ENCODE measurements at regions not wholly inside any gene's neighbourhood (a gene's known extent, or its start where the extent isn't known, plus 50 kb on each side); places are given as distances from the start of the nearest gene placed in this dataset.
"Not testable (repeated sequence)": the region's sequence is repeated elsewhere in the genome, so short reads cannot be mapped to it uniquely, and the experiment has no call there.

DNA sequence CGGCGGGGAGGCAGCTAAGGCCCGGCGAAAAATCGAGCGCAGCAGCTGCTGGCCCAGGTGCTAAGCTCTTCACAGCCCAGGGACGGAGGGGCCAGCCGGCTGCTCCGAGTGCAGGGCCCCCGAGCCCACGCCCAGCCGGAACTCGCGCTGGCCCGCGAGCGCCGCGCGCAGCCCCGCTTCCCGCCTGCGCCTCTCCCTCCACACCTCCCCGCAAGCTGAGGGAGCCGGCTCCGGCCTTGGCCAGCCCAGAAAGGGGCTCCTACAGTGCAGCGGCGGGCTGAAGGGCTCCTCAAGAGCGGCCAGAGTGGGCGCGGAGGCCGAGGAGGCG, 591.7 kb downstream of the TRIB2 start:
- H3K23ac ChIP-seq (ENCODE audit: low read depth, low read length, poor library complexity); H2BK12ac ChIP-seq (ENCODE audit: low read length); H3K79me1 ChIP-seq (ENCODE audit: low read depth, low read length); H3K27ac ChIP-seq (replicated peaks; ENCODE audit: low read length); H3K9me3 ChIP-seq (replicated peaks in 1 of 2; ENCODE audit: control insufficient read depth in 2 of 2, insufficient read depth in 1 of 2, low read depth in 1 of 2, low read length in 2 of 2); H3K36me3 ChIP-seq (replicated peaks in 1 of 2; ENCODE audit: control insufficient read depth in 2 of 2, insufficient read depth in 2 of 2, low read length in 2 of 2); H3K18ac ChIP-seq (ENCODE audit: low read length); H2BK5ac ChIP-seq (ENCODE audit: low read length); H2BK15ac ChIP-seq (ENCODE audit: low read length); H2AK5ac ChIP-seq (ENCODE audit: low read depth, low read length); H4K91ac ChIP-seq (ENCODE audit: low read depth, low read length, poor library complexity); H4K8ac ChIP-seq (ENCODE audit: low read depth, low read length); H3K4me1 ChIP-seq (ENCODE audit: control insufficient read depth in 2 of 2, insufficient read depth in 1 of 2, low read depth in 1 of 2, low read length in 2 of 2); H3K14ac ChIP-seq (ENCODE audit: low read length); H3K9ac ChIP-seq (ENCODE audit: low read depth, low read length, poor library complexity); DNase-seq (ENCODE audit: low spot score); H2BK120ac ChIP-seq (ENCODE audit: low read depth, low read length); H3K4me2 ChIP-seq (ENCODE audit: insufficient read depth, low read length, poor library complexity, severe bottlenecking); H3K27me3 ChIP-seq (ENCODE audit: control insufficient read depth in 3 of 3, insufficient read depth in 3 of 3, low read depth in 1 of 3, low read length in 3 of 3); H3K4ac ChIP-seq (ENCODE audit: low read length): not testable (repeated sequence)
- WGBS, 2 donors (ENCODE audit: extremely low coverage in 2 of 2, insufficient read length in 2 of 2, insufficient replicate concordance in 1 of 2): no CpG with 5 or more reads among the region's 33 CpGs
- Histone ChIP-seq H2AFZ (ENCODE audit: low read length) (peak overlapping the region; percentile 80), H3K4me3 (ENCODE audit: low read length in 2 of 2) (peak overlapping the region in 1 of 2 donors; percentile 35)

DNA sequence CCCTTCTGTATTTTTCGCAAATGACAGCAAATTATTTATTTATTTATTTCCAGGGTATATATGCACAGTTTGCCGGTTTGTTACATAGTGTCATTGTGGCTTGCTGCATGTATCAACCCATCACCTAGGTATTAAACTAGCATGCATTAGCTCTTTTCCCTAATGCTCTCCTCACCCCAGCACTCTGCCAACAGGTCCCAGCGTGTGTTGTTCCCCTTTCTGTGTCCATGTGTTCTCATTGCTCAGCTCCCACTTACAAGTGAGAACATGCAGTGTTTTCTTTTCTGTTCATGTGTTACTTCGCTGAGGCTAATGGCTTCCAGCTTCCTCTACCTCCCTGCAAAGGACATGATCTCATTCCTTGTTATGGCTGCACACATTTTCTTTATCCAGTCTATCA, 592.3 kb downstream of the TRIB2 start:
- no peak for DNase-seq (ENCODE audit: low spot score)
- Histone ChIP-seq H3K4me1 (ENCODE audit: control insufficient read depth in 2 of 2, insufficient read depth in 1 of 2, low read depth in 1 of 2, low read length in 2 of 2) (no peaks in the 10 kb centered on the region), H3K27ac (replicated peaks; ENCODE audit: low read length) (no peak overlapping the region), H3K18ac (ENCODE audit: low read length) (no peak overlapping the region), H3K36me3 (replicated peaks in 1 of 2; ENCODE audit: control insufficient read depth in 2 of 2, insufficient read depth in 2 of 2, low read length in 2 of 2) (no peaks in the 10 kb centered on the region), H2AFZ (ENCODE audit: low read length) (peak overlapping the region; percentile 80), H3K4ac (ENCODE audit: low read length) (no peak overlapping the region), H4K91ac (ENCODE audit: low read depth, low read length, poor library complexity) (no peak overlapping the region), H3K4me2 (ENCODE audit: insufficient read depth, low read length, poor library complexity, severe bottlenecking) (no peak overlapping the region), H3K79me1 (ENCODE audit: low read depth, low read length) (no peaks in the 10 kb centered on the region), H2BK12ac (ENCODE audit: low read length) (no peak overlapping the region), H3K23ac (ENCODE audit: low read depth, low read length, poor library complexity) (no peak overlapping the region), H3K9me3 (replicated peaks in 1 of 2; ENCODE audit: control insufficient read depth in 2 of 2, insufficient read depth in 1 of 2, low read depth in 1 of 2, low read length in 2 of 2) (no peaks in the 10 kb centered on the region), H4K8ac (ENCODE audit: low read depth, low read length) (no peak overlapping the region), H3K9ac (ENCODE audit: low read depth, low read length, poor library complexity) (no peak overlapping the region), H3K27me3 (ENCODE audit: control insufficient read depth in 3 of 3, insufficient read depth in 3 of 3, low read depth in 1 of 3, low read length in 3 of 3) (no peaks in the 10 kb centered on the region), H2AK5ac (ENCODE audit: low read depth, low read length) (no peak overlapping the region), H2BK120ac (ENCODE audit: low read depth, low read length) (no peak overlapping the region), H2BK5ac (ENCODE audit: low read length) (no peak overlapping the region), H2BK15ac (ENCODE audit: low read length) (no peak overlapping the region), H3K14ac (ENCODE audit: low read length) (no peak overlapping the region), H3K4me3 (ENCODE audit: low read length in 2 of 2) (peak overlapping the region in 1 of 2 donors; percentile 35)
- WGBS, 2 donors (ENCODE audit: extremely low coverage in 2 of 2, insufficient read length in 2 of 2, insufficient replicate concordance in 1 of 2): no CpG with 5 or more reads among the region's 4 CpGs

DNA sequence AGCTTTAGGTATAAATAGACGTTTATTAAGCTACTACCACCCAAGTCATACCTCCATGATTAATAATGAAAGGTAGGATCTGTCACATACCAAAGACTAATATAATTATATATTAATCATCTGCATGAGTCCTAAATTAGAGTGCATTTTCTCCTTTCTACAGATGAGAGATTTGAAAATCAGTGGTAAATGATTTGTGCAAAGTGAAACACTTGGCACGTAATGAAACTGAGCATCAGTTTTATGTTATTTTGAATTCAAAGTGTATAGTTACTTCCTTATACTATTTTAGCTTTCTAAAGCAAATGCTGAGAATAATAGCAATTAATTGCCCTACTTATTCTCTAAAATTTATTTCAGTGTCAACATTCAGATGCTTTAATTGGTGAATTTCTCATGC, 615.3 kb downstream of the TRIB2 start:
- DNase-seq (ENCODE audit: low spot score): no peak
- no peak overlapping the region for H3K27ac ChIP-seq (replicated peaks; ENCODE audit: low read length)
- H2BK120ac ChIP-seq (ENCODE audit: low read depth, low read length): no peak overlapping the region
- H2AK5ac ChIP-seq (ENCODE audit: low read depth, low read length): no peak overlapping the region
- no peaks in the 10 kb centered on the region for H3K9me3 ChIP-seq (replicated peaks in 1 of 2; ENCODE audit: control insufficient read depth in 2 of 2, insufficient read depth in 1 of 2, low read depth in 1 of 2, low read length in 2 of 2)
- H3K79me1 ChIP-seq (ENCODE audit: low read depth, low read length): no peaks in the 10 kb centered on the region
- no peak overlapping the region for H3K4ac ChIP-seq (ENCODE audit: low read length)
- no CpG with 5 or more reads among the region's 2 CpGs for WGBS, 2 donors (ENCODE audit: extremely low coverage in 2 of 2, insufficient read length in 2 of 2, insufficient replicate concordance in 1 of 2)
- no peak overlapping the region for H2BK12ac ChIP-seq (ENCODE audit: low read length)
- H3K14ac ChIP-seq (ENCODE audit: low read length): no peak overlapping the region
- no peak overlapping the region for H2BK5ac ChIP-seq (ENCODE audit: low read length)
- no peak overlapping the region for H4K91ac ChIP-seq (ENCODE audit: low read depth, low read length, poor library complexity)
- H2AFZ ChIP-seq (ENCODE audit: low read length): no peak overlapping the region
- H4K8ac ChIP-seq (ENCODE audit: low read depth, low read length): no peak overlapping the region
- no peaks in the 10 kb centered on the region for H3K4me1 ChIP-seq (ENCODE audit: control insufficient read depth in 2 of 2, insufficient read depth in 1 of 2, low read depth in 1 of 2, low read length in 2 of 2)
- H3K23ac ChIP-seq (ENCODE audit: low read depth, low read length, poor library complexity): no peak overlapping the region
- H3K27me3 ChIP-seq (ENCODE audit: control insufficient read depth in 3 of 3, insufficient read depth in 3 of 3, low read depth in 1 of 3, low read length in 3 of 3): no peaks in the 10 kb centered on the region
- H3K4me3 ChIP-seq (ENCODE audit: low read length in 2 of 2): no peak overlapping the region
- no peak overlapping the region for H3K9ac ChIP-seq (ENCODE audit: low read depth, low read length, poor library complexity)
- no peak overlapping the region for H2BK15ac ChIP-seq (ENCODE audit: low read length)
- H3K18ac ChIP-seq (ENCODE audit: low read length): no peak overlapping the region
- H3K4me2 ChIP-seq (ENCODE audit: insufficient read depth, low read length, poor library complexity, severe bottlenecking): no peak overlapping the region
- no peaks in the 10 kb centered on the region for H3K36me3 ChIP-seq (replicated peaks in 1 of 2; ENCODE audit: control insufficient read depth in 2 of 2, insufficient read depth in 2 of 2, low read length in 2 of 2)

DNA sequence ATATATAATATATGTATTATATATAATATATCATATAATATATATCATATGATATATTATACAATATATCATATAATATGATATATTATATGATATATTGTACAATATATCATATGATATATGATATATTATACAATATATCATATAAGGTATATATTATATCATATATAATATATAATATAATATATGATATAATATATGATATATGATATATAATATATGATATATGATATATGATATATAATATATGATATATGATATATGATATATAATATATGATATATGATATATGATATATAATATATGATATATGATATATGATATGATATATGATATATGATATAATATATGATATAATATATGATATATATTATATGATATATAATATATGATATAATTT, 617.3 kb downstream of the TRIB2 start:
- H4K8ac ChIP-seq (ENCODE audit: low read depth, low read length); H3K14ac ChIP-seq (ENCODE audit: low read length); H2BK5ac ChIP-seq (ENCODE audit: low read length); H3K4ac ChIP-seq (ENCODE audit: low read length); H2BK15ac ChIP-seq (ENCODE audit: low read length); H3K4me3 ChIP-seq (ENCODE audit: low read length in 2 of 2); H2BK12ac ChIP-seq (ENCODE audit: low read length); H3K79me1 ChIP-seq (ENCODE audit: low read depth, low read length); H3K9me3 ChIP-seq (replicated peaks in 1 of 2; ENCODE audit: control insufficient read depth in 2 of 2, insufficient read depth in 1 of 2, low read depth in 1 of 2, low read length in 2 of 2); H3K9ac ChIP-seq (ENCODE audit: low read depth, low read length, poor library complexity); H3K23ac ChIP-seq (ENCODE audit: low read depth, low read length, poor library complexity); H3K36me3 ChIP-seq (replicated peaks in 1 of 2; ENCODE audit: control insufficient read depth in 2 of 2, insufficient read depth in 2 of 2, low read length in 2 of 2); H3K27ac ChIP-seq (replicated peaks; ENCODE audit: low read length); H3K18ac ChIP-seq (ENCODE audit: low read length); H2AFZ ChIP-seq (ENCODE audit: low read length); H4K91ac ChIP-seq (ENCODE audit: low read depth, low read length, poor library complexity); H3K27me3 ChIP-seq (ENCODE audit: control insufficient read depth in 3 of 3, insufficient read depth in 3 of 3, low read depth in 1 of 3, low read length in 3 of 3); H3K4me1 ChIP-seq (ENCODE audit: control insufficient read depth in 2 of 2, insufficient read depth in 1 of 2, low read depth in 1 of 2, low read length in 2 of 2); H2AK5ac ChIP-seq (ENCODE audit: low read depth, low read length); H2BK120ac ChIP-seq (ENCODE audit: low read depth, low read length); H3K4me2 ChIP-seq (ENCODE audit: insufficient read depth, low read length, poor library complexity, severe bottlenecking): not testable (repeated sequence)
- DNase-seq (ENCODE audit: low spot score): peak; percentile 26

Measured in neuronal stem cell (in vitro differentiated cells).